ENCODE measurements at regions not wholly inside any gene's neighbourhood (a gene's known extent, or its start where the extent isn't known, plus 50 kb on each side); places are given as distances from the start of the nearest gene placed in this dataset.

GRCh38 chr20:51089840-51090239 lies 66.9 kb upstream of the KCNG1 start:
- POLR2A ChIA-PET = no interaction called here
- DNase-seq (ENCODE audit: extremely low spot score) = no peak
- TF ChIP-seq, protein P1, sequence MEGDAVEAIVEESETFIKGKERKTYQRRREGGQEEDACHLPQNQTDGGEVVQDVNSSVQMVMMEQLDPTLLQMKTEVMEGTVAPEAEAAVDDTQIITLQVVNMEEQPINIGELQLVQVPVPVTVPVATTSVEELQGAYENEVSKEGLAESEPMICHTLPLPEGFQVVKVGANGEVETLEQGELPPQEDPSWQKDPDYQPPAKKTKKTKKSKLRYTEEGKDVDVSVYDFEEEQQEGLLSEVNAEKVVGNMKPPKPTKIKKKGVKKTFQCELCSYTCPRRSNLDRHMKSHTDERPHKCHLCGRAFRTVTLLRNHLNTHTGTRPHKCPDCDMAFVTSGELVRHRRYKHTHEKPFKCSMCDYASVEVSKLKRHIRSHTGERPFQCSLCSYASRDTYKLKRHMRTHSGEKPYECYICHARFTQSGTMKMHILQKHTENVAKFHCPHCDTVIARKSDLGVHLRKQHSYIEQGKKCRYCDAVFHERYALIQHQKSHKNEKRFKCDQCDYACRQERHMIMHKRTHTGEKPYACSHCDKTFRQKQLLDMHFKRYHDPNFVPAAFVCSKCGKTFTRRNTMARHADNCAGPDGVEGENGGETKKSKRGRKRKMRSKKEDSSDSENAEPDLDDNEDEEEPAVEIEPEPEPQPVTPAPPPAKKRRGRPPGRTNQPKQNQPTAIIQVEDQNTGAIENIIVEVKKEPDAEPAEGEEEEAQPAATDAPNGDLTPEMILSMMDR (IDR thresholded peaks at IDR 0.05; ENCODE audit: control extremely low read depth, extremely low read depth, low read depth, missing control alignments) = no peak
- CTCF ChIA-PET = no interaction called here

DNA sequence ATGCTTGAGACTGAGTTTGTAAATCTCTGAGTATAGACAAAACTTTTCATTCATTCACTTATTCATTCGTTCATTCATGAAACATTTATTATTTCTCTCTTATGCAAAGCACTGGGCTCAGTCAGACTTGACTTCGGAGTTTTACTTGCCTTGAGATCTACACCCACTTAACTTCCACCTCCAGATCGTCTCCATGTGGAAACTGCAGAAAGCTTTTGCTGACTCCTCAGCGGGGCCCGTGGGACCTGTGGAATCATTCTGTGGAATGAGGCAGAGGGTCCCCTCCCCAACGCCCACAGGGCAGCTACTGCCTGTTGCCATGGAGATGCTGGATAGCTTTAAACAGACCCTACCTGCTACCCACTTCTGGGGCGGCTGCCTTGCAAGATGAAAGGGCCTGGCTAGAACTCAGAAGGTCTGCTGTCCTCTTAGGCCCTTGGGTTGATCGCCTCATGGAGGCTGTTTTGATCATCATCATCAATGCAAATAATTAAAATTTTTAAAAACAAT lies 66.4 kb upstream of the KCNG1 start:
- ChIA-PET CTCF (interaction anchor here (0.6 to 1.1 kb wide), 2 partner anchors 9 to 74 kb away, joined by 3 read pairs; no protein-coding TSS in a partner anchor), POLR2A (no interaction called here)
- TF ChIP-seq, protein P1 (IDR thresholded peaks at IDR 0.05; ENCODE audit: control extremely low read depth, extremely low read depth, low read depth, missing control alignments) = no peak
- DNase-seq (ENCODE audit: extremely low spot score) = no peak

- DNase-seq (ENCODE audit: extremely low spot score) = no peak
- TF ChIP-seq, protein P1 (IDR thresholded peaks at IDR 0.05; ENCODE audit: control extremely low read depth, extremely low read depth, low read depth, missing control alignments) = no peak
- POLR2A ChIA-PET = no interaction called here
- CTCF ChIA-PET = no interaction called here
Measured at GRCh38 chr20:51087266-51087665, 64.4 kb upstream of the KCNG1 start.

- ChIA-PET POLR2A (no interaction called here), CTCF (interaction anchor here (0.8 to 2.2 kb wide), 4 partner anchors 13 to 291 kb away, joined by 3 to 6 read pairs (median 3); partner anchors contain the start of gene BCAS4)
- DNase-seq (ENCODE audit: extremely low spot score) = no peak
- TF ChIP-seq, protein P1 (IDR thresholded peaks at IDR 0.05; ENCODE audit: control extremely low read depth, extremely low read depth, low read depth, missing control alignments) = no peak
Measured at GRCh38 chr20:51085769-51086168, 62.9 kb upstream of the KCNG1 start.

DNA sequence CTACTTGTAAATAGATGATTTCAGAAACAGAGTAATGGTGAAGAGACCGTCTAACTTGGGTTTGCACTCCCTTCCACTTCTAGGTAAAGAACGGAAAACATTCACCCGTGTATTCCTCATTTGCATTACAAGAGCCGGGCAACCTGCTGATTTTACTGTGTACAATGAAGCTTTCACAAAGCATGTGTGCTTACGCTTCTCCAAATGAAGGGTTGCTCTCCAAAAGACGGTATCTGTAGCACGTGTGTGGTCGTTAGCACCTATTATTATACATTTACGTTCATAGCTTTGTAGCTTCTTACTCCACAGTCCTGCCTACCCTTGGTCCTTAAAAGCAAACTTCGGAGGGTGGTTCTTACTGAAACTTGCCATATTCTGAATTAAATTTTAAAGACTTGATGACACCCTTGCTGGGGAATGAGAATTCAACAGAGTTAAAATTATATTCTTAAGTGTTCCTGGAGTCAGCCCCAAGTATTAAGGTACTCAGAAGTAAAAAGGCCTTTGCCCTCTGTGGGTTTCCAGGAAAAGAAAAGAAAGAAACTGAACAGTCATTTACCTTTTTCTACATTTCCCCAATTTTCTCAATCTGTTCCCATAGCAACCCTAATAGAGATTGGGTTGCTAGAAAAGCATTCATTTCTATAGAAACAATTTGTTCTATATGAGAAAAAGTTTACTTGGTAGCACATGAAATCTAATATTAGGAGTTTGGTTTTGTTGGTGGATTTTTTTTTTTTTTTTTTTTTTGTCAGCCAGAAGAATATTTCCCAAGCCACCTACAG lies 61.9 kb upstream of the KCNG1 start:
- CTCF ChIA-PET = interaction anchor here (1.2 to 2.2 kb wide), 2 partner anchors 36 to 290 kb away, joined by 3 to 6 read pairs; partner anchors contain the start of gene BCAS4
- POLR2A ChIA-PET = no interaction called here
- TF ChIP-seq, protein P1 (IDR thresholded peaks at IDR 0.05; ENCODE audit: control extremely low read depth, extremely low read depth, low read depth, missing control alignments) = no peak
- DNase-seq (ENCODE audit: extremely low spot score) = no peak

DNA sequence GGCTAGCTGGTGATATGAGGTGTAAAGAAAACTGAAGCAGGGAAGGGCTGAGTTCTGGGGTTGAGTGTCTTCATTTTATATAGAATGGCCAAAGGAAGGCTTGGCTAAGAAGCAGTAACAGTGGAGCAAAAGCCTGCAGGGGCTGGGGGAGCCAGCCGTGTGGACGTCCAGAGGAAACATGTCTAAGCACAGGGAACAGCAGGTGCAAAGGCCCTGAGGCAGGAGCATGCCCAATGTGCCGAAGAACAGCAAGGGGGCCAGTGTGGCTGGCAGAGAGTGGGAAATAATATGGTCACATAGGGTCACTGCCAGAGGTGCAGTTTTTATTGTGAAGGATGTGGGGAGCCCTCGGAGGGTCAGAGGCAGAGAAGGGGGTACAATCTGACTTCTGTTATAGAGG lies 60.5 kb upstream of the KCNG1 start:
- POLR2A ChIA-PET = no interaction called here
- CTCF ChIA-PET = interaction anchor here (0.8 kb wide), 1 partner anchor 96 kb away, joined by 3 read pairs; no protein-coding TSS in a partner anchor
- TF ChIP-seq, protein P1 (IDR thresholded peaks at IDR 0.05; ENCODE audit: control extremely low read depth, extremely low read depth, low read depth, missing control alignments) = no peak
- DNase-seq (ENCODE audit: extremely low spot score) = no peak
